ENCODE measurements at regions not wholly inside any gene's neighbourhood (a gene's known extent, or its start where the extent isn't known, plus 50 kb on each side); places are given as distances from the start of the nearest gene placed in this dataset.

DNA sequence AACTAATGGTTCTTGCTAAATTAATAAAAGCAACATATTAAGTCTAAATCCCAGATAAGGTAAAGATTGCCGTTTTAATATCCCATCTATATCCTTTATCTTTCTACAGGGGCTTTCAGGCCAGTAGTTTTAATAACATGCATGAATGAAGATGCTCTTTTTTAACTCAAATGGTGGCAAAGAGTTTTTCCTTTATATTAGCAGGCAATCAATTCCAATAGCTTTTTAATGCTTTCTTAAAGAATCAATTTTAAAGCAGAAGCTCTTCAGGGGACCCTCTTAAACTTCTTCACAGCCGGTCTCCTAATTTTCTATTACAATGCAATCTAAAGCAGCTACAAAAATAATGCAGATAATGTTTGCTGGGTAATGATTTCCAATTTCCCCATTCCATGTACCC is 107.8 kb upstream of the HS3ST5 start:
- CTCF ChIA-PET = no interaction called here
- Histone ChIP-seq H3K27ac (ENCODE audit: low read length) (no peak overlapping the region), H3K36me3 (ENCODE audit: control insufficient read depth, insufficient read depth, low read length) (no peaks in the 10 kb centered on the region), H3K9me3 (ENCODE audit: control insufficient read depth, insufficient read depth, low read depth, low read length) (no peaks in the 10 kb centered on the region), H3K4me1 (ENCODE audit: control insufficient read depth, insufficient read depth, low read length) (no peaks in the 10 kb centered on the region), H3K4me3 (ENCODE audit: low read depth in 2 of 2, low read length in 2 of 2) (no peak overlapping the region), H3K27me3 (ENCODE audit: control insufficient read depth, insufficient read depth, low read length) (no peaks in the 10 kb centered on the region)
- intact Hi-C loops (cut with micrococcal nuclease; ENCODE audit: unreplicated experiment) (no loop called here), in situ Hi-C loops (cut with HindIII; ENCODE audit: low pct_unique_long_range_greater_than_20kb, low sequenced_read_pairs) (no loop called here)
- no TSS peak for BruUV-seq (replicated peaks)
- no peak for DNase-seq (ENCODE audit: low read depth, low spot score)
- no peak for ATAC-seq
- TF ChIP-seq SIN3A (IDR thresholded peaks at IDR 0.05; ENCODE audit: borderline replicate concordance, insufficient read depth, low read depth, low read length) = no peak
- no peak for TF ChIP-seq TCF7L2 (IDR thresholded peaks at IDR 0.05; ENCODE audit: low read depth, low read length)
- TF ChIP-seq, protein P1, sequence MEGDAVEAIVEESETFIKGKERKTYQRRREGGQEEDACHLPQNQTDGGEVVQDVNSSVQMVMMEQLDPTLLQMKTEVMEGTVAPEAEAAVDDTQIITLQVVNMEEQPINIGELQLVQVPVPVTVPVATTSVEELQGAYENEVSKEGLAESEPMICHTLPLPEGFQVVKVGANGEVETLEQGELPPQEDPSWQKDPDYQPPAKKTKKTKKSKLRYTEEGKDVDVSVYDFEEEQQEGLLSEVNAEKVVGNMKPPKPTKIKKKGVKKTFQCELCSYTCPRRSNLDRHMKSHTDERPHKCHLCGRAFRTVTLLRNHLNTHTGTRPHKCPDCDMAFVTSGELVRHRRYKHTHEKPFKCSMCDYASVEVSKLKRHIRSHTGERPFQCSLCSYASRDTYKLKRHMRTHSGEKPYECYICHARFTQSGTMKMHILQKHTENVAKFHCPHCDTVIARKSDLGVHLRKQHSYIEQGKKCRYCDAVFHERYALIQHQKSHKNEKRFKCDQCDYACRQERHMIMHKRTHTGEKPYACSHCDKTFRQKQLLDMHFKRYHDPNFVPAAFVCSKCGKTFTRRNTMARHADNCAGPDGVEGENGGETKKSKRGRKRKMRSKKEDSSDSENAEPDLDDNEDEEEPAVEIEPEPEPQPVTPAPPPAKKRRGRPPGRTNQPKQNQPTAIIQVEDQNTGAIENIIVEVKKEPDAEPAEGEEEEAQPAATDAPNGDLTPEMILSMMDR (IDR thresholded peaks at IDR 0.05) = no peak
- TF ChIP-seq, protein P2, sequence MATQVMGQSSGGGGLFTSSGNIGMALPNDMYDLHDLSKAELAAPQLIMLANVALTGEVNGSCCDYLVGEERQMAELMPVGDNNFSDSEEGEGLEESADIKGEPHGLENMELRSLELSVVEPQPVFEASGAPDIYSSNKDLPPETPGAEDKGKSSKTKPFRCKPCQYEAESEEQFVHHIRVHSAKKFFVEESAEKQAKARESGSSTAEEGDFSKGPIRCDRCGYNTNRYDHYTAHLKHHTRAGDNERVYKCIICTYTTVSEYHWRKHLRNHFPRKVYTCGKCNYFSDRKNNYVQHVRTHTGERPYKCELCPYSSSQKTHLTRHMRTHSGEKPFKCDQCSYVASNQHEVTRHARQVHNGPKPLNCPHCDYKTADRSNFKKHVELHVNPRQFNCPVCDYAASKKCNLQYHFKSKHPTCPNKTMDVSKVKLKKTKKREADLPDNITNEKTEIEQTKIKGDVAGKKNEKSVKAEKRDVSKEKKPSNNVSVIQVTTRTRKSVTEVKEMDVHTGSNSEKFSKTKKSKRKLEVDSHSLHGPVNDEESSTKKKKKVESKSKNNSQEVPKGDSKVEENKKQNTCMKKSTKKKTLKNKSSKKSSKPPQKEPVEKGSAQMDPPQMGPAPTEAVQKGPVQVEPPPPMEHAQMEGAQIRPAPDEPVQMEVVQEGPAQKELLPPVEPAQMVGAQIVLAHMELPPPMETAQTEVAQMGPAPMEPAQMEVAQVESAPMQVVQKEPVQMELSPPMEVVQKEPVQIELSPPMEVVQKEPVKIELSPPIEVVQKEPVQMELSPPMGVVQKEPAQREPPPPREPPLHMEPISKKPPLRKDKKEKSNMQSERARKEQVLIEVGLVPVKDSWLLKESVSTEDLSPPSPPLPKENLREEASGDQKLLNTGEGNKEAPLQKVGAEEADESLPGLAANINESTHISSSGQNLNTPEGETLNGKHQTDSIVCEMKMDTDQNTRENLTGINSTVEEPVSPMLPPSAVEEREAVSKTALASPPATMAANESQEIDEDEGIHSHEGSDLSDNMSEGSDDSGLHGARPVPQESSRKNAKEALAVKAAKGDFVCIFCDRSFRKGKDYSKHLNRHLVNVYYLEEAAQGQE (IDR thresholded peaks at IDR 0.05; ENCODE audit: insufficient read depth in 1 of 2, low read depth in 2 of 2, low read length in 1 of 2) = no peak
- no peak for TF ChIP-seq POLR2AphosphoS5 (IDR thresholded peaks at IDR 0.05; ENCODE audit: low read depth, low read length)
- POLR2A ChIA-PET = no interaction called here

DNA sequence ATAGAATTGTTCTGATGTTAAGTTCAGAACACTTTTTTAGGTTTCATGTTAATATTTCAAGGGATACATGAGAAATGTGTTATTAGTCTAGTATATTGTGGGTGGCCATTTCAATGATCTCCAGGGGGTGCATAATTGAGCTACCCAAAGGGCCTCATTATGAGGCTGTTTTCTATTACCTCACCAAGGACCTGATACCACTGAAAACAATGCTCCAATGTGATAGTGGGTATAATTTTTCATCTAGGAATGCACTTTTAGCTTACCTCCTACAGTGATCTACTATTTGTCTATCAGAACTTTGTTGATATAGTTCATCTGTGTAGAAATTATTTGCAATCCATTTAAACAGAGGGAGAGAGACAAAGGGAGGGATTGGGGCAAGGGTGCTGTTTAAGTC is 106.8 kb upstream of the HS3ST5 start:
- intact Hi-C loops (cut with micrococcal nuclease; ENCODE audit: unreplicated experiment) = no loop called here
- H3K36me3 ChIP-seq (ENCODE audit: control insufficient read depth, insufficient read depth, low read length) = no peaks in the 10 kb centered on the region
- ChIA-PET POLR2A (no interaction called here), CTCF (no interaction called here)
- H3K27me3 ChIP-seq (ENCODE audit: control insufficient read depth, insufficient read depth, low read length) = no peaks in the 10 kb centered on the region
- H3K4me1 ChIP-seq (ENCODE audit: control insufficient read depth, insufficient read depth, low read length) = no peaks in the 10 kb centered on the region
- no peak overlapping the region for H3K27ac ChIP-seq (ENCODE audit: low read length)
- DNase-seq (ENCODE audit: low read depth, low spot score) (no peak), ATAC-seq (no peak)
- in situ Hi-C loops (cut with HindIII; ENCODE audit: low pct_unique_long_range_greater_than_20kb, low sequenced_read_pairs) = no loop called here
- no peak overlapping the region for H3K4me3 ChIP-seq (ENCODE audit: low read depth in 2 of 2, low read length in 2 of 2)
- no TSS peak for BruUV-seq (replicated peaks)
- no peaks in the 10 kb centered on the region for H3K9me3 ChIP-seq (ENCODE audit: control insufficient read depth, insufficient read depth, low read depth, low read length)
- TF ChIP-seq, protein P1 (IDR thresholded peaks at IDR 0.05) = no peak
- TF ChIP-seq, protein P2 (IDR thresholded peaks at IDR 0.05; ENCODE audit: insufficient read depth in 1 of 2, low read depth in 2 of 2, low read length in 1 of 2) = no peak
- TF ChIP-seq TCF7L2 (IDR thresholded peaks at IDR 0.05; ENCODE audit: low read depth, low read length) (no peak), SIN3A (IDR thresholded peaks at IDR 0.05; ENCODE audit: borderline replicate concordance, insufficient read depth, low read depth, low read length) (no peak), POLR2AphosphoS5 (IDR thresholded peaks at IDR 0.05; ENCODE audit: low read depth, low read length) (no peak)
